Keratinocyte (primary cell): ENCODE measurements at regions not wholly inside any gene's neighbourhood (a gene's known extent, or its start where the extent isn't known, plus 50 kb on each side); places are given as distances from the start of the nearest gene placed in this dataset.

ENCODE experiments used
- DNase-seq: peaks from one replicate; pipeline ENCODE4 v3.0.0-alpha.2; 2011; ENCODE audit warnings: low read depth, missing footprints, low spot score
- FAIRE-seq: peaks from 2 replicates; lab custom pipeline; 2011; peaks lifted over from hg19 to GRCh38; lab: Jason Lieb, UNC
- H2AFZ ChIP-seq: 2 replicates; pipeline ENCODE4 v1.6.0; 2012; ENCODE audit warnings: low read length, control low read depth, inconsistent platforms; ENCODE audit not compliant: control insufficient read depth
- H3K27ac ChIP-seq: 2 replicates; pipeline ENCODE4 v1.5.1; 2011; ENCODE audit warnings: low read length; ENCODE audit not compliant: control insufficient read depth, insufficient read depth
- H3K27me3 ChIP-seq: 3 replicates; pipeline ENCODE4 v1.6.0; 2011; ENCODE audit warnings: low read length; ENCODE audit not compliant: control insufficient read depth, insufficient read depth; ENCODE audit errors: extremely low read depth
- H3K36me3 ChIP-seq, 2 experiments: 2 replicates in 1 of 2; 3 replicates in 1 of 2; pipeline ENCODE4 v1.5.1; 2011; ENCODE audit warnings: low read length in 2 of 2, mild to moderate bottlenecking in 1 of 2; ENCODE audit not compliant: control insufficient read depth in 2 of 2, insufficient read depth in 2 of 2; ENCODE audit errors: extremely low read depth in 1 of 2
- H3K4me1 ChIP-seq: 3 replicates; pipeline ENCODE4 v1.5.1; 2011; ENCODE audit warnings: low read length; ENCODE audit not compliant: control insufficient read depth, insufficient read depth; ENCODE audit errors: extremely low read depth
- H3K4me2 ChIP-seq: 3 replicates; pipeline ENCODE4 v1.6.0; 2011; ENCODE audit warnings: low read depth, low read length; ENCODE audit not compliant: control insufficient read depth, insufficient read depth; ENCODE audit errors: extremely low read depth
- H3K4me3 ChIP-seq, 3 experiments: fragments of 200-600 bp in 1 of 3; sonication (generic) in 1 of 3; 2 replicates in 2 of 3; 3 replicates in 1 of 3; pipeline ENCODE4 v1.5.1; 2011 to 2016; ENCODE audit warnings: low read length in 3 of 3, mild to moderate bottlenecking in 3 of 3, control low read depth in 2 of 3, inconsistent platforms in 1 of 3, low read depth in 1 of 3, mixed read lengths in 1 of 3, mixed run types in 1 of 3, moderate library complexity in 1 of 3; ENCODE audit not compliant: control insufficient read depth in 2 of 3, insufficient read depth in 2 of 3; ENCODE audit errors: extremely low read depth in 1 of 3
- H3K79me2 ChIP-seq: 2 replicates; pipeline ENCODE4 v1.6.0; 2012; ENCODE audit warnings: low read length; ENCODE audit not compliant: control insufficient read depth, insufficient read depth
- H3K9ac ChIP-seq: 3 replicates; pipeline ENCODE4 v1.6.0; 2011; ENCODE audit warnings: low read length; ENCODE audit not compliant: control insufficient read depth, insufficient read depth; ENCODE audit errors: extremely low read depth
- H3K9me1 ChIP-seq: 3 replicates; pipeline ENCODE4 v1.6.0; 2011; ENCODE audit warnings: low read length; ENCODE audit not compliant: control insufficient read depth, insufficient read depth; ENCODE audit errors: extremely low read depth
- H3K9me3 ChIP-seq: 2 replicates; pipeline ENCODE4 v1.5.1; 2012; ENCODE audit warnings: low read depth, low read length; ENCODE audit not compliant: control insufficient read depth
- H4K20me1 ChIP-seq: 3 replicates; pipeline ENCODE4 v1.6.0; 2011; ENCODE audit warnings: low read length; ENCODE audit not compliant: control insufficient read depth, insufficient read depth; ENCODE audit errors: extremely low read depth
- EZH2 ChIP-seq: IDR thresholded peaks from one replicate; pipeline ENCODE4 v1.6.1; 2012; ENCODE audit warnings: inconsistent platforms, mild to moderate bottlenecking, low read length, moderate library complexity
- dilution Hi-C: fragments of 300-500 bp; cut with MboI; formaldehyde crosslinking; loops from one replicate; pipeline ENCODE4 v1.7.0; 2020; ENCODE audit warnings: low sequenced_read_pairs; ENCODE audit not compliant: extremely low pct_ligation_motif_present
- TF ChIP-seq, protein P1 (sequence below), 3 experiments: IDR thresholded peaks in 1 of 3; conservative IDR thresholded peaks in 1 of 3; optimal IDR thresholded peaks in 1 of 3; 2 replicates in 2 of 3; 3 replicates in 1 of 3; pipeline versions ENCODE3 to v1.5.1; 2011; ENCODE audit warnings: low read length in 3 of 3, mild to moderate bottlenecking in 3 of 3, moderate library complexity in 2 of 3, control low read depth in 1 of 3, inconsistent platforms in 1 of 3; ENCODE audit not compliant: insufficient read depth in 2 of 3; ENCODE audit errors: extremely low read depth in 1 of 3

DNA sequence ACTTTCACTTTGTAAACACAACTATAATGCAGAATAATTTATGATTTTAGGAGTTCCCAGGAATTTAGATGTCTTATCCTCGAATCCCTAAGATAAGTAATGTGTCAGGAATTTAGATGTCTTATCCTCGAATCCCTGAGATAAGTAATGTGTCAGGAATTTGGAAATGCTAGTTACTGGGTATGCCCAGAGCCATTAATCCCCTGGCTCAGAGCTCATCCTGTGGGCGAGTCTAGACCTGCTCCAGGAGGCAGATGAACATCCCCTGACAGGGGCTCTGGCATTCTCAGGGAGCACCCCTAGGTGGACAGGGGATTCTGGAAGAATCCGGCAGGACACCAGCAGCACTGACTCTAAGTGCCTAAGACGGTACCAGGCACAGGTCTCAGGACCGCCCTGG is 163.3 kb downstream of the ARRDC4 start:
- Histone ChIP-seq H3K27ac (peak overlapping the region; percentile 42), H2AFZ (no peak overlapping the region), H4K20me1 (no peaks in the 10 kb centered on the region), H3K4me3 (peak overlapping the region in 1 of 3 experiments; percentile 9), H3K9me3 (no peaks in the 10 kb centered on the region), H3K9ac (no peak overlapping the region), H3K36me3 (no peaks in the 10 kb centered on the region), H3K4me2 (peak overlapping the region; percentile 54), H3K9me1 (no peaks in the 10 kb centered on the region), H3K27me3 (no peaks in the 10 kb centered on the region), H3K79me2 (no peaks in the 10 kb centered on the region), H3K4me1 (peaks cover 33% of the 10 kb centered on the region)
- DNase-seq (peak; percentile 94), FAIRE-seq (peak; percentile 95)
- dilution Hi-C loops: no loop called here
- TF ChIP-seq, protein P1, sequence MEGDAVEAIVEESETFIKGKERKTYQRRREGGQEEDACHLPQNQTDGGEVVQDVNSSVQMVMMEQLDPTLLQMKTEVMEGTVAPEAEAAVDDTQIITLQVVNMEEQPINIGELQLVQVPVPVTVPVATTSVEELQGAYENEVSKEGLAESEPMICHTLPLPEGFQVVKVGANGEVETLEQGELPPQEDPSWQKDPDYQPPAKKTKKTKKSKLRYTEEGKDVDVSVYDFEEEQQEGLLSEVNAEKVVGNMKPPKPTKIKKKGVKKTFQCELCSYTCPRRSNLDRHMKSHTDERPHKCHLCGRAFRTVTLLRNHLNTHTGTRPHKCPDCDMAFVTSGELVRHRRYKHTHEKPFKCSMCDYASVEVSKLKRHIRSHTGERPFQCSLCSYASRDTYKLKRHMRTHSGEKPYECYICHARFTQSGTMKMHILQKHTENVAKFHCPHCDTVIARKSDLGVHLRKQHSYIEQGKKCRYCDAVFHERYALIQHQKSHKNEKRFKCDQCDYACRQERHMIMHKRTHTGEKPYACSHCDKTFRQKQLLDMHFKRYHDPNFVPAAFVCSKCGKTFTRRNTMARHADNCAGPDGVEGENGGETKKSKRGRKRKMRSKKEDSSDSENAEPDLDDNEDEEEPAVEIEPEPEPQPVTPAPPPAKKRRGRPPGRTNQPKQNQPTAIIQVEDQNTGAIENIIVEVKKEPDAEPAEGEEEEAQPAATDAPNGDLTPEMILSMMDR (optimal IDR thresholded peaks at IDR 0.05 in 1 of 3, IDR thresholded peaks at IDR 0.05 in 1 of 3, conservative IDR thresholded peaks at IDR 0.05 in 1 of 3; ENCODE audit: extremely low read depth in 1 of 3, insufficient read depth in 2 of 3, low read length in 3 of 3): no peak
- TF ChIP-seq EZH2: no peak

DNA sequence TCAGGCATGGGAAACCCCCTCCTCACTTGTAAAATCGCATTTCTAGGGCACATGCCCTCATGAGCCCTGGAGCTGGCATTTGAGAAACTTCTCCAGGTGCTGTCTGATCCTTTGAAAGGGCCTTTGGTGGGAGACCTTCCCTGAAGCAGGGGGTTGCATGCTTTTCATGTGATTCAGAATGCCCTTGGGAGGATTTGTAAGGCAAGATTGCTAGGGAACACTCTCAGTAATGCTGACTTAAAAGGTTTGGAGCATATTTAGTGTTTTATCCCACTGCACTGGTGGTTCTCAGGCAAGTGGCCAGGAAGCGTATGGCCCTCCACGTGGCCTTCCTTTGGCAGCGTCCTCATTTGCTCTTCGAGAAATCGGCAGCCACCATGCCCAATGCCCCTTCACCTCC is 164.1 kb downstream of the ARRDC4 start:
- Histone ChIP-seq H3K9me3 (no peaks in the 10 kb centered on the region), H3K9ac (no peak overlapping the region), H3K4me1 (peaks cover 33% of the 10 kb centered on the region), H3K4me3 (no peak overlapping the region), H3K79me2 (no peaks in the 10 kb centered on the region), H2AFZ (no peak overlapping the region), H3K27me3 (no peaks in the 10 kb centered on the region), H3K27ac (peak overlapping the region; percentile 42), H3K9me1 (no peaks in the 10 kb centered on the region), H3K36me3 (no peaks in the 10 kb centered on the region), H3K4me2 (peak overlapping the region; percentile 17), H4K20me1 (no peaks in the 10 kb centered on the region)
- DNase-seq (peak; percentile 19), FAIRE-seq (peak; percentile 70)
- dilution Hi-C loops: no loop called here
- no peak for TF ChIP-seq EZH2

DNA sequence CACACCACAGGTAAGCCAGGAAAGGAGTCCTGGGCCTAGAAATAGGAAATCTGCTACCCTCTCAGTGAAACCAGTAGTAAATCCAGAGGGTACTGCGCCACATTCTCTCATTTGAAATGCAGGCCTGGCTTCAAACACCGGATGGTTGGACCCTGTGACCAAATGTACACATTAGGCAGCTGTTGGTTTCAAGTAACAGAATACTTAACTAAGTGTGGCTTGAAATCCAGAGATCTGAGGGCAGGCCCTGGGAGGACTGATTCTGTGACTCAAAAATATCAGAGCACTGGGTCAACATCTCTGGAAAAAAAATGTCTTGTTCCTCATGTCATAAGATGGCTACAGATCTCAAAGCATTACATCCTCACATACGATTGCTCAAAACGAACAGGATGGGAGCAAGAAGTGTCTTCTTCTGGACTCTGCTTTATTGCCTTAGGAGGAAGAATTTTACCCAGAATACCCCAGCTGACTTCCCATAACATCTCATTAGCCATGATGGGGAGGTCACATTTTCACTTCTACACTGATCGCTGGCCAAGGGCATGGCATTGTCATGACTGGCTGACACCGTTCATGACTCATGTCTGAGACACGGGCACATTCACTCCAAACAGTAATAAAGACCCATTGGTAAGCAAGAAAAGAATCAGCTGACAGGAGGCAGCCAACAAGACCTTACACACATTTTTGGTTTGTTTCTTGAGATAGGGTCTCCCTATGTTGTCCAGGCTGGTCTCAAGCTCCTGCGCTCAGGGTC is 166.0 kb downstream of the ARRDC4 start:
- FAIRE-seq (peak; percentile 68), DNase-seq (no peak)
- H3K9me1 ChIP-seq: no peaks in the 10 kb centered on the region
- dilution Hi-C loops: no loop called here
- H3K27ac ChIP-seq: no peak overlapping the region
- H3K9ac ChIP-seq: no peak overlapping the region
- no peaks in the 10 kb centered on the region for H3K36me3 ChIP-seq
- no peak overlapping the region for H3K4me3 ChIP-seq
- peaks cover 30% of the 10 kb centered on the region for H3K4me1 ChIP-seq
- H3K4me2 ChIP-seq: no peak overlapping the region
- no peaks in the 10 kb centered on the region for H4K20me1 ChIP-seq
- H2AFZ ChIP-seq: no peak overlapping the region
- H3K9me3 ChIP-seq: no peaks in the 10 kb centered on the region
- H3K79me2 ChIP-seq: no peaks in the 10 kb centered on the region
- no peaks in the 10 kb centered on the region for H3K27me3 ChIP-seq
- TF ChIP-seq, protein P1 (optimal IDR thresholded peaks at IDR 0.05 in 1 of 3, IDR thresholded peaks at IDR 0.05 in 1 of 3, conservative IDR thresholded peaks at IDR 0.05 in 1 of 3; ENCODE audit: extremely low read depth in 1 of 3, insufficient read depth in 2 of 3, low read length in 3 of 3): no peak
- TF ChIP-seq EZH2: no peak
